ENCODE measurements at regions not wholly inside any gene's neighbourhood (a gene's known extent, or its start where the extent isn't known, plus 50 kb on each side); places are given as distances from the start of the nearest gene placed in this dataset.

- Histone ChIP-seq H3K9me3 (no peaks in the 10 kb centered on the region), H3K27ac (ENCODE audit: low read depth in 2 of 2, low read length in 1 of 2) (no peak overlapping the region), H3K4me1 (ENCODE audit: control insufficient read depth in 1 of 2, insufficient read depth in 2 of 2, low read depth in 1 of 2, low read length in 1 of 2) (no peaks in the 10 kb centered on the region), H3K9ac (no peak overlapping the region), H3K79me2 (ENCODE audit: insufficient read depth) (no peaks in the 10 kb centered on the region), H4K20me1 (ENCODE audit: insufficient read depth) (no peaks in the 10 kb centered on the region), H3F3A (replicated peaks; ENCODE audit: insufficient read depth) (no peaks in the 10 kb centered on the region), H3K4me2 (no peak overlapping the region), H3K9me2 (no peaks in the 10 kb centered on the region), H3K27me3 (ENCODE audit: insufficient read depth) (peaks cover 3% of the 10 kb centered on the region), H3K4me3 (ENCODE audit: low read depth in 2 of 2, low read length in 1 of 2) (no peak overlapping the region), H2AFZ (ENCODE audit: low read depth) (no peak overlapping the region), H3K36me3 (replicated peaks in 1 of 2; ENCODE audit: control insufficient read depth in 1 of 2, insufficient read depth in 2 of 2, low read length in 1 of 2) (no peaks in the 10 kb centered on the region)
- DNase-seq, result no peak
- WGBS (ENCODE audit: low lambda C conversion rate), result 20% methylated on average over 1 of the region's 5 CpGs
- ChIA-PET POLR2A (no interaction called here), CTCF (no interaction called here)
- TF ChIP-seq, protein P1, sequence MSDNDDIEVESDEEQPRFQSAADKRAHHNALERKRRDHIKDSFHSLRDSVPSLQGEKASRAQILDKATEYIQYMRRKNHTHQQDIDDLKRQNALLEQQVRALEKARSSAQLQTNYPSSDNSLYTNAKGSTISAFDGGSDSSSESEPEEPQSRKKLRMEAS (IDR thresholded peaks at IDR 0.05; ENCODE audit: low read depth), result no peak
- TF ChIP-seq TEAD4 (IDR thresholded peaks at IDR 0.05; ENCODE audit: borderline replicate concordance, insufficient read depth) (no peak), CHD2 (IDR thresholded peaks at IDR 0.05; ENCODE audit: low read length, partially characterized antibody) (no peak), NRF1 (IDR thresholded peaks at IDR 0.05; ENCODE audit: low read depth, low read length) (no peak), RXRA (IDR thresholded peaks at IDR 0.05; ENCODE audit: borderline replicate concordance, low read depth) (no peak), USF2 (IDR thresholded peaks at IDR 0.05; ENCODE audit: borderline replicate concordance, low read depth, low read length) (no peak), EZH2phosphoT487 (IDR thresholded peaks at IDR 0.05; ENCODE audit: borderline replicate concordance, low read depth) (no peak), FOSL2 (IDR thresholded peaks at IDR 0.05; ENCODE audit: borderline replicate concordance, low read depth) (no peak), TCF12 (IDR thresholded peaks at IDR 0.05) (no peak), PBX3 (IDR thresholded peaks at IDR 0.05) (no peak), ELF1 (IDR thresholded peaks at IDR 0.05) (no peak), IRF3 (IDR thresholded peaks at IDR 0.05; ENCODE audit: low read depth, low read length) (no peak), NFIC (IDR thresholded peaks at IDR 0.05; ENCODE audit: borderline replicate concordance) (no peak), MEF2A (IDR thresholded peaks at IDR 0.05; ENCODE audit: borderline replicate concordance, low read depth) (no peak), RCOR1 (IDR thresholded peaks at IDR 0.05; ENCODE audit: low read length) (no peak), GABPA (IDR thresholded peaks at IDR 0.05; ENCODE audit: low read depth) (no peak), EP300 (IDR thresholded peaks at IDR 0.05; ENCODE audit: borderline replicate concordance in 1 of 2, low read depth in 1 of 2, low read length in 1 of 2) (no peak)
- TF ChIP-seq, protein P2, sequence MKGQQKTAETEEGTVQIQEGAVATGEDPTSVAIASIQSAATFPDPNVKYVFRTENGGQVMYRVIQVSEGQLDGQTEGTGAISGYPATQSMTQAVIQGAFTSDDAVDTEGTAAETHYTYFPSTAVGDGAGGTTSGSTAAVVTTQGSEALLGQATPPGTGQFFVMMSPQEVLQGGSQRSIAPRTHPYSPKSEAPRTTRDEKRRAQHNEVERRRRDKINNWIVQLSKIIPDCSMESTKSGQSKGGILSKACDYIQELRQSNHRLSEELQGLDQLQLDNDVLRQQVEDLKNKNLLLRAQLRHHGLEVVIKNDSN (IDR thresholded peaks at IDR 0.05; ENCODE audit: borderline replicate concordance, low read depth), result no peak
- TF ChIP-seq, protein P3, sequence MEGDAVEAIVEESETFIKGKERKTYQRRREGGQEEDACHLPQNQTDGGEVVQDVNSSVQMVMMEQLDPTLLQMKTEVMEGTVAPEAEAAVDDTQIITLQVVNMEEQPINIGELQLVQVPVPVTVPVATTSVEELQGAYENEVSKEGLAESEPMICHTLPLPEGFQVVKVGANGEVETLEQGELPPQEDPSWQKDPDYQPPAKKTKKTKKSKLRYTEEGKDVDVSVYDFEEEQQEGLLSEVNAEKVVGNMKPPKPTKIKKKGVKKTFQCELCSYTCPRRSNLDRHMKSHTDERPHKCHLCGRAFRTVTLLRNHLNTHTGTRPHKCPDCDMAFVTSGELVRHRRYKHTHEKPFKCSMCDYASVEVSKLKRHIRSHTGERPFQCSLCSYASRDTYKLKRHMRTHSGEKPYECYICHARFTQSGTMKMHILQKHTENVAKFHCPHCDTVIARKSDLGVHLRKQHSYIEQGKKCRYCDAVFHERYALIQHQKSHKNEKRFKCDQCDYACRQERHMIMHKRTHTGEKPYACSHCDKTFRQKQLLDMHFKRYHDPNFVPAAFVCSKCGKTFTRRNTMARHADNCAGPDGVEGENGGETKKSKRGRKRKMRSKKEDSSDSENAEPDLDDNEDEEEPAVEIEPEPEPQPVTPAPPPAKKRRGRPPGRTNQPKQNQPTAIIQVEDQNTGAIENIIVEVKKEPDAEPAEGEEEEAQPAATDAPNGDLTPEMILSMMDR (IDR thresholded peaks at IDR 0.05), result no peak
Measured at GRCh38 chr6:3603340-3604130, 146.7 kb upstream of the SLC22A23 start.

Data from SK-N-SH (cell line).